Lung (tissue), 11 donors: ENCODE measurements at regions not wholly inside any gene's neighbourhood (a gene's known extent, or its start where the extent isn't known, plus 50 kb on each side); places are given as distances from the start of the nearest gene placed in this dataset.

Source experiments
- ATAC-seq: fragments of 200-7000 bp; cut with Tn5 transposase; one replicate; pipeline ENCODE4 v1.9.1; 2020; ENCODE audit warnings: moderate number of reproducible peaks; ENCODE audit not compliant: insufficient read depth, low FRiP score
- DNase-seq, 3 donors: peaks; one replicate each; pipeline ENCODE4 v3.0.0-alpha.2; 2013 to 2017
- H3K27ac ChIP-seq, 2 donors: one replicate each; pipeline ENCODE4 v1.5.1; 2013; ENCODE audit warnings: mild to moderate bottlenecking in 2 of 2, moderate library complexity in 2 of 2, control low read depth in 1 of 2, inconsistent platforms in 1 of 2, low read depth in 1 of 2, low read length in 1 of 2
- H3K27me3 ChIP-seq, 3 donors: one replicate each; pipeline ENCODE4 v1.5.1; 2013; ENCODE audit warnings: low read length in 2 of 3; ENCODE audit not compliant: control insufficient read depth in 3 of 3, insufficient read depth in 3 of 3
- H3K36me3 ChIP-seq, 4 donors: one replicate each; pipeline ENCODE4 v1.5.1; 2013; ENCODE audit warnings: low read length in 4 of 4, mild to moderate bottlenecking in 1 of 4, moderate library complexity in 1 of 4; ENCODE audit not compliant: control insufficient read depth in 4 of 4, insufficient read depth in 4 of 4
- H3K4me1 ChIP-seq, 5 donors: one replicate each; pipeline ENCODE4 v1.5.1; 2013; ENCODE audit warnings: low read length in 5 of 5, mild to moderate bottlenecking in 2 of 5, moderate library complexity in 1 of 5; ENCODE audit not compliant: control insufficient read depth in 5 of 5, insufficient read depth in 5 of 5
- H3K4me3 ChIP-seq: one replicate; pipeline ENCODE4 v1.5.1; 2013; ENCODE audit warnings: mild to moderate bottlenecking, control low read depth, moderate library complexity
- H3K9ac ChIP-seq, 2 donors: one replicate each; pipeline ENCODE4 v1.5.1; 2013; ENCODE audit warnings: low read length in 2 of 2, control low read depth in 1 of 2; ENCODE audit not compliant: insufficient read depth in 1 of 2
- H3K9me3 ChIP-seq, 4 donors: one replicate each; pipeline ENCODE4 v1.5.1; 2013; ENCODE audit warnings: low read length in 3 of 4, mild to moderate bottlenecking in 1 of 4, moderate library complexity in 1 of 4; ENCODE audit not compliant: control insufficient read depth in 4 of 4, insufficient read depth in 3 of 4
- CTCF ChIP-seq: IDR thresholded peaks from 2 replicates; pipeline ENCODE4 v1.5.1; 2012; ENCODE audit warnings: mild to moderate bottlenecking; ENCODE audit errors: control extremely low read depth, extremely low read depth
- WGBS, 2 donors: extraction: QIAGEN DNeasy Blood & Tissue Kit; methylation state at CpG; one replicate each; pipeline ENCODE4 v1.1.7; 2013; 5-methylcytosine and 5-hydroxymethylcytosine counted together
- donor health status: control.
- donor health status: control.
- donor health status: Bipolar disorder and iron deficiency.
- donor health status: healthy.
- donor health status: DM: yes; HTN: yes; CAD: no.

- Histone ChIP-seq H3K27me3 (no peaks in the 10 kb centered on the region), H3K27ac (no peak overlapping the region), H3K9me3 (peaks cover 0 to 2% (median 0%) of the 10 kb centered on the region in 4 donors), H3K9ac (no peak overlapping the region), H3K4me3 (no peak overlapping the region), H3K36me3 (no peaks in the 10 kb centered on the region), H3K4me1 (peaks cover 0 to 28% (median 17%) of the 10 kb centered on the region in 5 donors)
- ATAC-seq (no peak), DNase-seq (peak; percentile 37 to 77 (median 65))
- WGBS, 2 donors = 51 to 65% methylated on average over 6 of the region's 6 CpGs
- peak; percentile 18 for TF ChIP-seq CTCF
Observed at GRCh38 chr10:4512671-4513240, 313.3 kb upstream of the AKR1E2 start.

- H3K27ac ChIP-seq = no peak overlapping the region
- ATAC-seq (no peak), DNase-seq (peak in 2 of 3 donors; percentile 46 to 57)
- H3K36me3 ChIP-seq = no peaks in the 10 kb centered on the region
- 88 to 92% methylated on average over 5 of the region's 5 CpGs for WGBS, 2 donors
- peaks cover 0 to 28% (median 17%) of the 10 kb centered on the region in 5 donors for H3K4me1 ChIP-seq
- TF ChIP-seq CTCF = no peak
- peaks cover 0 to 2% (median 0%) of the 10 kb centered on the region in 4 donors for H3K9me3 ChIP-seq
- no peaks in the 10 kb centered on the region for H3K27me3 ChIP-seq
- no peak overlapping the region for H3K9ac ChIP-seq
- H3K4me3 ChIP-seq = no peak overlapping the region
Observed at GRCh38 chr10:4512196-4512595, 313.8 kb upstream of the AKR1E2 start.

- Histone ChIP-seq H3K9ac (peak overlapping the region in 1 of 2 donors; percentile 30), H3K27me3 (no peaks in the 10 kb centered on the region), H3K36me3 (no peaks in the 10 kb centered on the region), H3K27ac (no peak overlapping the region), H3K9me3 (no peaks in the 10 kb centered on the region), H3K4me1 (peaks cover 0 to 29% (median 17%) of the 10 kb centered on the region in 5 donors), H3K4me3 (no peak overlapping the region)
- WGBS, 2 donors = 65 to 66% methylated on average over 4 of the region's 4 CpGs
- DNase-seq (peak in 2 of 3 donors; percentile 83 to 93), ATAC-seq (no peak)
- no peak for TF ChIP-seq CTCF
Observed at GRCh38 chr10:4511509-4511908, 314.5 kb upstream of the AKR1E2 start.

GRCh38 chr10:4509405-4509804, 316.6 kb upstream of the AKR1E2 start:
- no peak overlapping the region for H3K4me3 ChIP-seq
- TF ChIP-seq CTCF = no peak
- H3K27ac ChIP-seq = no peak overlapping the region
- H3K9ac ChIP-seq = no peak overlapping the region
- peaks cover 0 to 31% (median 6%) of the 10 kb centered on the region in 5 donors for H3K4me1 ChIP-seq
- no peaks in the 10 kb centered on the region for H3K27me3 ChIP-seq
- DNase-seq (no peak), ATAC-seq (no peak)
- no peaks in the 10 kb centered on the region for H3K9me3 ChIP-seq
- H3K36me3 ChIP-seq = no peaks in the 10 kb centered on the region
- 88 to 90% methylated on average over 10 of the region's 10 CpGs for WGBS, 2 donors
